HL-60 (cell line): ENCODE measurements at regions not wholly inside any gene's neighbourhood (a gene's known extent, or its start where the extent isn't known, plus 50 kb on each side); places are given as distances from the start of the nearest gene placed in this dataset.

Experiments used
- DNase-seq, 2 experiments: peaks; one replicate each; pipeline ENCODE4 v3.0.0-alpha.2; 2010 to 2020; ENCODE audit warnings: low read depth in 1 of 2, low spot score in 1 of 2
- H3K27ac ChIP-seq: fragments of 250-450 bp; sonication (Bioruptor Pico); replicated peaks from 2 replicates; pipeline ENCODE4 v1.5.1; 2020; ENCODE audit warnings: mild to moderate bottlenecking, moderate library complexity
- H3K27me3 ChIP-seq: fragments of 250-450 bp; sonication (Bioruptor Pico); 2 replicates; pipeline ENCODE4 v1.5.1; 2021; ENCODE audit warnings: mild to moderate bottlenecking, moderate library complexity; ENCODE audit not compliant: insufficient read depth, poor library complexity, severe bottlenecking
- H3K4me3 ChIP-seq: replicated peaks from 2 replicates; pipeline ENCODE4 v1.5.1; 2011; ENCODE audit warnings: mild to moderate bottlenecking, control low read depth, low read length; ENCODE audit not compliant: insufficient read depth
- CTCF ChIP-seq: IDR thresholded peaks from one replicate; pipeline ENCODE4 v1.5.1; 2011; ENCODE audit warnings: low read length, control low read depth, inconsistent platforms; ENCODE audit not compliant: insufficient read depth
- GABPA ChIP-seq: IDR thresholded peaks from 2 replicates; pipeline ENCODE4 v1.6.1; 2012; ENCODE audit warnings: low read depth
- POLR2AphosphoS5 ChIP-seq: IDR thresholded peaks from 2 replicates; pipeline ENCODE4 v1.6.1; 2012; ENCODE audit warnings: low read depth
- REST ChIP-seq: IDR thresholded peaks from 2 replicates; pipeline ENCODE4 v1.6.1; 2012; ENCODE audit warnings: low read depth; ENCODE audit not compliant: insufficient replicate concordance
- SPI1 ChIP-seq: IDR thresholded peaks from 2 replicates; pipeline ENCODE4 v1.6.1; 2012; ENCODE audit warnings: low read depth, mild to moderate bottlenecking, borderline replicate concordance

- Histone ChIP-seq H3K27ac (no peak overlapping the region), H3K4me3 (no peak overlapping the region), H3K27me3 (no peaks in the 10 kb centered on the region)
- no peak for DNase-seq
- TF ChIP-seq REST (no peak), GABPA (no peak), SPI1 (no peak), POLR2AphosphoS5 (no peak), CTCF (no peak)
Measured at GRCh38 chr14:61608245-61609165, 86.8 kb upstream of the HIF1A start.

GRCh38 chr14:61609191-61609843, 86.0 kb upstream of the HIF1A start:
- no peak overlapping the region for H3K27ac ChIP-seq
- no peaks in the 10 kb centered on the region for H3K27me3 ChIP-seq
- DNase-seq, result no peak
- TF ChIP-seq SPI1 (no peak), POLR2AphosphoS5 (no peak), GABPA (no peak), CTCF (no peak), REST (no peak)
- H3K4me3 ChIP-seq, result no peak overlapping the region

- Histone ChIP-seq H3K27me3 (no peaks in the 10 kb centered on the region), H3K4me3 (no peak overlapping the region), H3K27ac (no peak overlapping the region)
- no peak for TF ChIP-seq SPI1
- TF ChIP-seq CTCF, result no peak
- TF ChIP-seq REST, result no peak
- TF ChIP-seq GABPA, result no peak
- no peak for TF ChIP-seq POLR2AphosphoS5
- no peak for DNase-seq
Measured at GRCh38 chr14:61609884-61610283, 85.4 kb upstream of the HIF1A start.
